HG03159 (cell line): ENCODE measurements at regions not wholly inside any gene's neighbourhood (a gene's known extent, or its start where the extent isn't known, plus 50 kb on each side); places are given as distances from the start of the nearest gene placed in this dataset.

ENCODE experiments used
- ATAC-seq: cut with Tn5 transposase; IDR thresholded peaks from one replicate; pipeline ENCODE4 v1.9.1; 2021; ENCODE audit warnings: mild to moderate bottlenecking, moderate library complexity; ENCODE audit not compliant: unreplicated experiment

DNA sequence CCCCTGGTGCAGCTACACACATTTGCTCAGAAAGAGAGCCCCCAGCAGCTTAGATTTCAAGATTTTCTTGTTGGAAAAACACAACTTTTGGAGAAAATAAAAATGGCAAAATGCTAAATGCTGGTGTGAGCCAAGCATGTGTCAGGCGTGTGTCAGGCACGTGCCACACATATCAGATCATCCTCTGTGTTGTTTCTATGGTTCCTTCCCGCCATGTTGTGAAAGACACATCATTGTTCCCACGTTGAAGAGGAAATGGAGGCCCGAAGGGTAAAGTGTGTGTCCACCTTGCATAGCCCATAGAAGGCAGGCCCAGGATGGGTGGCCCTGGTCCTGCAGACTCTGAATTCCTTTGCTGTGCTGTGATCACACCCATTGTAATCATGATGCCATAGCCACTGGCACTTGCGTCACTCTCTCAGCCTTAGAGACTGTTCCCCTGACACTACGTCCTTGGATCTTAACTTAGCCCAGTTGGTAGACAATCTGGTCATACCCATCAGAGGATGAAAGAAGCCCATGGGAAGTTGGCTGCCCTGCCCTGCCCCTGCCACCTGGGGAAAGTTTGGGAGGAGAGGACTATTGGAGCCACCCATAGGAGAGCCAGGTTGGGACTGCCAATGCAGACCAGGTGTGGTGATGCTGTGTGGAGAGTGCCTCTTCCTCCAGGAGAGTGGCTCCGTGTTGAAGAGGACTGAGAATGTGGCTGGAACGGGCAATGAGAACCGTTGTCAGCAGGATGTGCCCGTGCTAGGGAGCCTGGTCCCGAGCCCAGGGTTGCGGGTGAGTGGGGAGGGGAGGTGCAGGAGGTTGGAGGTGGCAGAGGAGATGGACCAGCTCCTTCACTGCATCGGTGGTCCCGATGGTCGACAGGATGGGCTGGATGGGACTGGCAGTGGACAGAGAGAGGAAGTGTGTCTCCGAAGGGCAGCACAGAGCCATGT, 65.6 kb upstream of the IGFBP3 start:
- ATAC-seq: no peak

DNA sequence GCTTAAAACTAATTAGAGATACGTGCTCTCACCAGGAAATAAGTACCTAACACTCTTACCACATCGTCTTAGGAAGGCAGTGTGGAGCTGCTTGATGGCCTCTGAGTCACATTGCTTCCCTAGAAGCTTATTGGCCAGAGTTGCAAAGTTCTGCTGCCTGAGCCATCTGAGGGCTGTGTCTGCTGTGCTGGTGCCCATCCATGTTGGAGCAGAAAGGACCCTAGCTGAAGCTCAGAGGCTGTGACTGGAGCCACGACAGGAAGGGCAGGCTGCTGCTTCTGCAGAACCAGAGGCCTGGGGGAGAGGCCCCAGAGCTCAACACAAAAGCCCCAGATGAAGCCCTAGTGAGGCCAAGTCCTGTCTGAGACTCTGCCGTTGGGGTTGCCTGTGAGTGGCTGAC, 64.8 kb upstream of the IGFBP3 start:
- no peak for ATAC-seq

DNA sequence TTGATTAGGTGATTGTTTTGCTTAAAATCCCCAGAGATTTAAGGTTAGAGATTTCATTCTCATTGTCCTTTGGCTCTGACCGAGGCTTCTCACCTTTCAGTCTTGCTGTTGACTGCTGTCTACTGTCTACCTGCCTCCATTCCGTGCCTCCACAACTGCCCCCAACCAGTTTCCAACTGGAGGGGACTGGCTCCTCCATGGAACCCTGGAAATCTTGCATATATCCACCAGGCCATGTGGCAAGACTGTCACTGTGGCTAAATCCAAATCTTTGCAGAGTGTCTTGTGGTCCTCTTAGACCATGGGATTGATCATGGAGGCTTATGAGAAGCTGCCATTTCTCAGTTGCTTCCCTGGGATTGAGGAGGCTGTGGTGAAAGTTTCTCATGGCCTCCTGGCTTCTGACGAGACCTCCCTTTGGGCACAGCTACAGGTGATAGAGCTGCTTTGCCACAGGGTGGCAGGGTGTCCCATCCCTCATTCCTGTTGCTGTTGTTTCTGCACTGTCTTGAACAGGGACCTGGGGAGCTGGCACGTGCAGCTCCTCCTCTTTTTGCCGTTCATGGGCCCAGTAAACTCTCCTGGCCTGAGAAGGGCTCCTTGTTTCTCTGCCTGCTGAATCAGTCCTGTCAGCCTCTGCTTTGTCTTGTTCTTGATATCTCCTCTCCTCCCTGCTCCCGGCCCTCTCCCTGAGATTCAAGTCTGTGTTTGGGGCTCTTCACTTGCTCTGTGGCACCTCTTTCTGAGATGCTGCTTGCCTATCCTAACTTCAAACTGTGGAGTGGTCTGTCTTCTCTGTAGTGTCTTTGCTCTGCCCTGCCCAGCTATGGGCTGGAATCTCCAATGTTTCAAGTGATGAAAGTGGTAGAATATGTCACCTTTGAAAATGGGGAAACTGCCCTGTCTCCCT, 63.6 kb upstream of the IGFBP3 start:
- no peak for ATAC-seq

DNA sequence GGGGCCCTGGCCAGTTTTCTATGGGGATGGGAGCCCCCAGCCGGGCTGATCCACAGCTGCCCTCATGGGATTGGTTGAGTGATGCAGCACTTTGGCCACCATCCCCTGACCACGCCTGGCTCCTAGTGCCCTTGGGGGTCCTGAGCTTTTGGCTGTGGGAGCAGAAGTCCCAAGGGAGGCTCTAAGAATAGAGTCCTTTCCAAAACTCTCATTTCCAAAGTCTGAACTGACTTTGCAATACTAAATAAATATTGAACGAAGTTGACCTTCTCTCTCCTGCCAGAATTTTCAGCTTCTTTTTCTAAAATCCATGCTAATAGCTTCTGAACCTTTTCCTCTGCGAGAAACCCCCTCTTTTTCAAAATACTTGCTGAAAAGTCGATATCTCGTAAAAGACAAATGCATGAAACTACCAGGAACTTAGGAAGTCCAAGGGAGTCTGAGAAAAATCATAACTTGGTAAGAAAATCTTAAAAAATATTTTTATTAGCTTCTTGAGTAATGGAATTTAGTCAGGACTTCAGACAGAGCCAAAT, 62.7 kb upstream of the IGFBP3 start:
- ATAC-seq: no peak

DNA sequence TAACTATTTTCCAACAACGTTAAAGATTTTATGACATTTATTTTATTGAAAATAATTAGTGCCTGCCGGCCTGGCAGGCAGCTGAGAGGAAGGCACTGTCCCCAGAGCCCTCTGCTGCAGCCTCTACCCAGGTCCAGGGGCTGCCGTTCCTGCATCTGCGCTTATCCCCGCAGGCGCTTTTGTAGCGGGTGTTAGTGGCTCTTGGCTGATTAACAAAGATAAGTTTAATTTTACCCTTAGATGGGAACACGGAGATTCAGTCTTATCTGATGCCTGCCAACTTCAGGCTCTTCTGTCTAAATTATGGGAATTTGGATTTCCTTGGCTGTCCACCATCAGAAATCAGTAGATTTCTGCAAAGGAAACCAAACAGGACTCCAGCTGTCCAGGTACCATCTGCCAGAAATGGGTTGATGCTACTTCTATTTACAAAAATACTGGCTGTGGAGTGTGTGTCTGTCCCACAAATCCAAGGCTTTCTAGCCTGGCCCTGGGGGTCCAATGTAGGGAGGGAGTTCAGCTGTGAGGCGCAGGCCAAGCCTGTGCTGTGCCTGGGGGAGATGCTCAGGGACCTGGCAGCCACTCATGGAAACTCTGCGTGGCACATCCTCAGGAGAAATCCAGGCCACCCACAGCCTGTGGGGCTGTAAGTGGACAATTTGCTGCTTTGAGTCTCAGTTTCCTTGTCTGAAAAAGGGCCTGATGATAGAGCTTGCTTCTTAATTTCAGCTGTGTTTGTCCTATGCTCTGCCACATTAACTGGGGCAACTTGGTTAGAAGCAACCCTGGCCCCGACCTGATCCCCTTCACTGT, 62.0 kb upstream of the IGFBP3 start:
- no peak for ATAC-seq

DNA sequence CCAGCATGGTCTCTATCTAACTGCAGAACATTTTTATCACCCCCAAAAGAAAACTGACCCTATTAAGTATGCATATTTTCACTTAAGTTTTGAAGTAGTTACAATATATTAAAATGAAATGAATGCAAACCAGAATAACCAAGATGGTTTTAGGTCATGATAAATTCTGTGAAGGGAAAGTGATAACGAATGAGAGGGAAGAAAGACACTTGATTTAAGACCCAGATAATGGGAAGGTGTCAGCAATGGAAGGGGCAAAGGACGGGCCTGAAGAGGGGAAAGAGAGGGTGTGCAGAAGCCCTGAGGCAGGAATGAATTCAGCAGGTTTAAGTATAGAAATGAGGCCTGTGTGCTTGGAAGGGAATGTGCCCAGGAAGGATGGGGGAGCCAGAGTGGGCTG, 61.1 kb upstream of the IGFBP3 start:
- ATAC-seq: no peak

DNA sequence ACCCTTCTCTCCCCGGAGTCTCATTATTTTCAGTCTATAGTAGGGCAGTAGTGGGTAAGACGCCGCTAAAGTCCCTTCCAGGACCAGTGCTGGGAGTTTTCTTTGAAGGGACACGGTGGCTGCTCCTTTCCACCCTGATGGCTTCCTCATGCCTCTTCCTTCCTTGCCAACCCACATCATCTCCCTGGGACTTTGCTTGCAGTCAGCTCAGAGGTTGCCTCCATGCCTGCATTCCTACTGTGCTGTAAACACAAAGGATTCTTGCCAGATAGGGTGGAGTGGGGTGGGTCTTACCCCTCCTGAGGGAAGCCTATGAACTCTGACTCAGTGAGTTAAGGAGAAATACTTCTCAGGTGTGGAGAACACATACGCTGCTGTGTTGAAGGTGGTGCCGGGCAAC, 59.9 kb upstream of the IGFBP3 start:
- ATAC-seq: no peak

DNA sequence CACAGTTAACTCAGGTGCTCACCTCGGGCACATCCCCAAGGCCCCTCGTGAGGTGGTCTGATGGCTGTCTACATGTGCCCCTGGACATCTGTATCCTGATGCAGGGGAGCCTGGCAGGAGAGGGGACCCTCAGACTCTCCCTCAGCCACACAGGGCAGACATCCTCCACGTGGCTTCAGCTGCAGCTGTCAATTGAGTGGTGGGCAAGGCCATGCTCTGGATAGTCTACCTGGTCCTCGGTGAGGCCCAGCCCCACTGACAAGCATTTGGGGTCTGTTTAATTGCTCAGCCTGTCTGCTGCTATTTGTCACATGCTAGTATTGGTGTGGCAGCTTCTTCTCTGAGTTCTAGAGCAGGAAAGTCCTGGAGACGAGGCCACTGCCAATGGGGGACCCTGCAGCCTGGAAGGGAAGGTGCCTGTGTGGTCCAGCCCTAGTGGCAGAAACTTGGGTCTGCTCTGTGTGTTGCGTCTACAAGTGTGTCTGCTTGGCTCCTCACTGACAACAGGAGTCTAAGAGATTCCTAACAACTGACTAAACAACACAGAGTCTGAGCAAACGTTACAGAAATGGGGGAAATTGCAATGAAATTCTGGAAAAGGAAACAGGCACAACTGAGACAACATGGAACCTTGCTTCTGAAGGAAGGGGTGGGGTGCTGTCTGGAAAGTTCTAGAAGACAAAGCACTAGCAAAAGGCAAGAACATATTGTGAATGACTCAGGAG, 59.3 kb upstream of the IGFBP3 start:
- ATAC-seq: no peak

DNA sequence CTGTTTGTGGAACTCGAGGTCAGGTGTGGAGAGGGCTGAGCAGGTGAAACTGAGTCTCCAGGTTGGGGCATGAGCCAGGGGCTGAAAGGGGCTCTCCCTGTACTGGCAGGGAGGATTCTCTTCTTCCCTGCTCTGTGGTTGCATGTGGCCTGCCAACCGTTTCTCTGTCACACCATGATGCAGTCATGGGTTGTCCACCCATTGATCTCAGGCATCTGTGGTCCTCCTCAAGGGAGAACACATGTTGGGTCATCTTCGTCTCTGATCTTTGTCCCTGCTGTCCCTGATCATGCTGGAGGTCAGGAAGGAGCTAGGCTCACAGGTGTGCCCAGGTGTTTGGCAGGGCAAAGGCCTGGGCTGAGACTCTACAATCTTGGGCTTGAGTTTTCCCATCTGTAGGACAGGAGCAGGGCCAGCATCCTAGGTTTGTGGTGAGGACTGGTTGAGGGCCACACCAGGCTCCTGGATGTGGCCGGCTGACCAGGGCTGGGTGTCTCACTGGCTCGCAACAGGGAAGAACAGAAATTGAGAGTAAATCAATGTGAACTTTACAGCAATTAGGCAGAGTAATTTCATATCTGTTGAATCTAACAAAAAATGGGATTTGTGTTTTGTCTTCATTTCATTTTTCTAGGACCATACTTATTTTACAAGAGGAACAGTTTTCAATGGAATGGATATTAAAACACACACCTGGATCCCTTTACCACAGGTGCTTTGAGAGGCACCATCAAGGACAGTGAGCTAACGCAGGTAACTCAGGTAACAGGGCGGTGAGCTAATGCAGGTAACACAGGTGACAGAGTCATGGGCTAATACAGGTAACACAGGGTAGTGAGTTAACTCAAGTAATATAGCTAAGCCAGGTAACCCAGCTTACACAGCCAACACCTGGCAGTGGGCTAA, 58.5 kb upstream of the IGFBP3 start:
- no peak for ATAC-seq

DNA sequence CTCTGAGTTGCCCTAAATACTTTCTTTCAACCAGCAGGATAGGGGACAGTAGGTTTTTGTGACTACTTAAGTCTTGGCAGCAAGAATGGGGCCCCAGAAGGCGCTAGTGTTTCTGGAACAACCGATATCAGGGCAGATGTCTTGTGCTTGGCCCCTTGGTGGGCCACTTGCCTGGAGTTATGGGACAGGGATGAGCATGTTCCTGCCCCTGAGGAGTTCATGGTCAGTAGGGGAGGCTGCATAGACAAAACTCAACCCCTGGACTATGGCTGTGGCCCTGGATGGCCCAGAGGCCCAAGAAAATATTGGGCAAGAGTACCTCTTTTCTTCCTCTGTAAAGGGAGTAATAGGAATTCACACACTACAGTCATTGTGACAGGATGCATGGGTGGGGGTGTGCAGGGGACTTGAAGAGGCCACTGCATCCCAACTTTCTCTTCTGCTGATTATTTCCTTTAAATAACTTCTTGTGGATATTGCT, 57.7 kb upstream of the IGFBP3 start:
- ATAC-seq: no peak

DNA sequence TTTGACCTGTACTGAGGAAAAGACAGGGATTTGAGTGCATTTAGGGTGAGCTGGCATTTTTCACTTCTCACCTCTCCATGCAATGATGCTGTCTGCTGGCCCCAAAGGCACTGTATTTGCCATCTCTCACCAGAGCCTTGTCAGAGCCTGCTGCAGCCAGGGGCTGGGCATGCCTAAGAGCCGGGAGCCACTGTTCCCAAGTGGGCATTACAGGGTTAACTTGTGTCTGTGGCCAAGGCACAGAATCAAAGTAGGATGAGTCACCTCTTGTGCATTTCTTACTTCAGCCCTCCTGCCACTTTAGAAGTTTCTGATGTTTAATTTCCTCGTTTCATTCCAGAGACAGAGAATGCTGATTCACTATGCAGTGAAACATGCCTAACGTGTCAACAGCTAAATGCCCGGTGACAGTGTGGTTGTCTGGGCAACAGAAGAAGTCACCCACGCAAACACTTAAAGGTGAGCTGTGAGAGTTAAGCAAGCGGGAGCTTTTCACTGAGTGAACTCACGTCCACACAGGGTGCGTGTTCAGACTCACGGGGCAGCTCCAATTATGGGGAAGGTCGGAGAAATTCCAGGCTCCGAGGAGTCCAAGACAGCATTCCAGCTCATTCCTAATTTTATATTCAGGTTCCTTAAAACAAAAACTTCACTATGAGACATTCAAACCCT, 57.1 kb upstream of the IGFBP3 start:
- no peak for ATAC-seq

DNA sequence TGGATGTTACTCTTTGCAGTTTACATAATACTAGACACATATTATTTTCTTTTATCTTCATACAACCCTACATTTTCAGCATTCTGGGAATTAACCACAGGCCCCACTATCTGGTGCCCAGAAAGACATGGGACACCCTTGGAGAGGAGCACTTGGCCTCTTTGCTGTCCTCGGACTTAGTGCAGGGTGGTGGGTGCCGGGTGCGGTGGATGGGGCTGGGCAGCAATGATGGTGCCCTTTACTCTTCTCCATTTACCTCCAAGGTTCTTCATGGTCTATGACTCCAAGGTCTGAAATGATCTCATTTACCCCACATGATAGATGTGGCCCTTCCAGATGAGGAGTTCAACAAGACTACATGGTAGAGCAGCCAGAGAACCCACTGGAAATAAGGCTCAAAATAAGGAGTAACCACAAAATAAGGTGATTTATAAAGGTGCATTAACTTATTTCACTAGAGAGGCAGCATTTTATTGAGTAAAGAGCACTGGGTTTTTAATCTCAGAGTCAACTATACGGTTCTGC, 56.2 kb upstream of the IGFBP3 start:
- no peak for ATAC-seq

DNA sequence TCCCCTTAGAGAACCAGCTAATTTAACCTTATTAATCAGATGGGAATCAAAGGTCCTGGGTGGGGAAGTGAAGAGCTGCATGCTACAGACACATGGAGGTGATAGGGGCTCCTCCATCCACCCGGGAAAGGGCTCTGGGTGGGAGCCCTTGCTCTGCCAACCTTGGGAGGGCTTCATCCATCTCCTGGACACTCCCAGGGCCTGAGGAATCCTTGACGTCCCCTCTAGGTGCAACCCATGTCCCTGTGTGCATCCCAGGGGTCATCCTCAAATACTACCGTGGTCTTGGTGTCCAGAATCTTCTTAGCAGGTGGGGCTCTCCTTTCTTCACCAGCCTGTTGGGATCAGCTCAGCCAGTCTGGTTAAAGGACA, 55.4 kb upstream of the IGFBP3 start:
- ATAC-seq: no peak

DNA sequence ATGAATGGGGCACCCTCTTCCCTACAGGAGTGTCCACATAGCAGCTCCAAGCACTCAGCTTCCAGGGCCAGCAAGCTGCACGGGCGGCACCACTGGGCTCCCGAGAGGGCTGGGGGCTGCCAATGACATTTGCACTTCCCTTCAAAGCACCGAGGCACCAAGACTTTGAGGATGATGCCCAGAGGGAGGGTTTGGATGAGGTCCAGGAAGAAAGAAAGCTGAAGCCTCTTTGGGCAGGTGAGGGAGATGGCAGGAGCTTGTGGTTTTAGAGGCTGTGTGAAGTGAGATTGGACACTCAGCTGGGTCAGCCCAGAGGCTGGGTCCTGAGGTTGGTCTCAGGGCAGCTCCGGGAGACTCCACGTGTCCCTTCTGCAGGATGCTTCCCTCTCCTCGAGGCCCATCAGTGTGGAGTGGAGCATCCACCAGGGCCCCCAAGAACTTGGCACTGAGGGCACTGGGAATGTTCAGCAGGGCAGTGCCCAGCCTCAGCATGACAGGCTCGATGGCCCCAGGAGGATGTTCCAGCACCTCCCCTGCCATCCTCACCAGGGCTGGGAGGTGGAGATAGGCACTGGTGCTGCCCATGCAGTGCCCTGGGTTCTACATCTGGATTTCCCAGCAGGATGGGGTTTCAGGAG, 54.9 kb upstream of the IGFBP3 start:
- ATAC-seq: no peak

DNA sequence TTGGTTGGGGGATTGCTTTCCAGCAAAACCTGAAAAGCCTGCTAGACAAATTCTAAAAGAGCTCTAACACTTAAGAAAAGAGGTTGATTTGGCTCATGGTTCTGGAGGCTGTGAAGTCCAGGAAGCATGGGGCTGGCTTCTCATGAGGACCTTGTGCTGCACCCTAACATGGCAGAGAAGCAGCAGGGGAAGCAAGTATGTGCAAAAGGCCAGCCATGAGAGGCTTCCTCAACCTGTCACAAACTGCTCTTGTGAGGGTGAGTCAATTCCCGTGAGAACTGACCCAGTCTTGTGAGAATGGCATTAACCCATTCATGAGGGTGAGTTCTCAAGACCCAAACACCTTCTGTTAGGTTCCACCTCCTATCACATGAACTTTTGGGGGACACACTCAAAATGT, 54.3 kb upstream of the IGFBP3 start:
- no peak for ATAC-seq

DNA sequence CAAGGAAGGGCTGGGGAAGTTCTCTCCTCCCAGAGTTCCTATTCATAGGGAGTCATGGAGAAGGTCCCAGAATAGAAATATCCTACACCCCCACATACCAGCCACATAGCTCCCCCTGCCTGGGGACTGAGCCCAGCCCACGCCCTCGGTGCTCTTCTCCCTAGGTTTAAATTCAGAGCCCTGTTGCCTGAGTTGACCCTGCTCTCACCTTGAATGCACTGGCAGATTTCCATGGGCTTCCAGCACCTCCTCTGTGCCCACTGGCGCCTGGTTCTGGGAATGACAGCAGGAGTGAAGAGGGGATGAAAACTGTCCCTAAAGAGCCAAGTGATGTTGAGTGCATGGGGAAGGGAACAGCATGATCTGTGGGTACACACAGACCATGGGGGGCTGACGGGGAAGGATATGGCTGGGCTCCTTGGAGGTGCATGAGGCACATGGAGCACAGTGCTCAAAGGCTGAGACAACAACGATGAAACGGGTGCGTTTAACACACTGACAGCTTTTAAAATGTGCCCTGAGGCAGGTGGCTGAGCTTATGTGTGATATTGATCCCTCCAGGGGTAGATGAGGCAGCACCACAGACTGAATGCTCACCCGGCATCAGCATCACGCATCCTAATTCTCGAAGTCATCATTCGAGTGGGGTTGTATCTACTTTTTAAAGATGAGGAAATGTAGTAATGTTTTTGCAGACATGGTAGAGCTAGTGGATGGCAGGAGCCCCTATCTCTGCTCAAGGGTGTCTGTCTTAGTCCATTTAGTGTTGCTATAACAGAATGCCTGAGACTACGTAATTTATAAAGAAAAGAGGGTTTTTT, 53.7 kb upstream of the IGFBP3 start:
- ATAC-seq: no peak
